Type B pancreatic cell (in vitro differentiated cells): ENCODE measurements at regions not wholly inside any gene's neighbourhood (a gene's known extent, or its start where the extent isn't known, plus 50 kb on each side); places are given as distances from the start of the nearest gene placed in this dataset.

ENCODE experiments used
- DNase-seq: peaks from one replicate; pipeline ENCODE4 v3.0.0; 2021; ENCODE audit warnings: mixed read lengths; ENCODE audit not compliant: unreplicated experiment; ENCODE audit errors: extremely low spot score
- H3K27ac Mint-ChIP-seq: 2 replicates; pipeline ENCODE4 v1.8.0; 2021; ENCODE audit warnings: mild to moderate bottlenecking, mixed read lengths
- H3K27me3 Mint-ChIP-seq: 2 replicates; pipeline ENCODE4 v1.8.0; 2021; ENCODE audit warnings: mixed read lengths
- H3K36me3 Mint-ChIP-seq: 2 replicates; pipeline ENCODE4 v1.8.0; 2021; ENCODE audit warnings: mixed read lengths
- H3K4me1 Mint-ChIP-seq: one replicate; pipeline ENCODE4 v1.8.0; 2021; ENCODE audit warnings: mixed read lengths; ENCODE audit not compliant: unreplicated experiment
- H3K4me3 Mint-ChIP-seq: 2 replicates; pipeline ENCODE4 v1.8.0; 2021; ENCODE audit warnings: mild to moderate bottlenecking, mixed read lengths
- H3K9me3 Mint-ChIP-seq: 2 replicates; pipeline ENCODE4 v1.8.0; 2021; ENCODE audit warnings: mixed read lengths
- CTCF ChIP-seq: fragments of 200-600 bp; sonication (generic); conservative IDR thresholded peaks from 2 replicates; pipeline ENCODE4 v1.5.0; 2021; ENCODE audit warnings: antibody characterized with exemption, mild to moderate bottlenecking

DNA sequence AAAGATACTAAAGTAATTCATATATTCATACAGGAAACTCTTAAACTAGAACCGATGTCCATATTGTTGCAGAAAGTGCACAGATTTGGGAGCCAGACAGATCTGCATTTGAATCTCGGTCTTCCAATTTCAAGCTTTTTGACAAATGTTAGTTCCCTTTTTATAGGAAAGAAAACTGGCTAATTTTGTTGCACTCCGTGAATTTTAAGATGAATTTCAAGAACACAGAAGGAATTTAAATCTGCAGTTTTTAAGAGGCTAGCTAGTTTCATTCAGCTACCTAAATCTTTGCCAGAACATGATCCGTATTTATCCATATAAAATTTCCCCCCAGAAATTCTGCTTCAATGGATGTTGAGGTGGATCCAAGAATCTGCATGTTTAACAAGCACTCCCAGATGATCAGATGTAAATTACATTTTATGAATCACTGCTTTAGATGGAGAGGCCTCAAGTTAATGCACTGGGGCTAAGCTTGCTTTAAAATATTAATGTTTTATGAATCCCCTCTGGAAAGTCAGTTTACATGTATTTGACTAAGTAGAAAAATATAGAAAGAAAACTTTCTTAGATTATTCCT lies 1296.3 kb upstream of the CADM2 start:
- no peaks in the 10 kb centered on the region for H3K4me1 Mint-ChIP-seq
- TF ChIP-seq CTCF = no peak
- no peak overlapping the region for H3K4me3 Mint-ChIP-seq
- no peaks in the 10 kb centered on the region for H3K36me3 Mint-ChIP-seq
- no peaks in the 10 kb centered on the region for H3K27me3 Mint-ChIP-seq
- no peak for DNase-seq
- no peaks in the 10 kb centered on the region for H3K9me3 Mint-ChIP-seq
- H3K27ac Mint-ChIP-seq = no peak overlapping the region

DNA sequence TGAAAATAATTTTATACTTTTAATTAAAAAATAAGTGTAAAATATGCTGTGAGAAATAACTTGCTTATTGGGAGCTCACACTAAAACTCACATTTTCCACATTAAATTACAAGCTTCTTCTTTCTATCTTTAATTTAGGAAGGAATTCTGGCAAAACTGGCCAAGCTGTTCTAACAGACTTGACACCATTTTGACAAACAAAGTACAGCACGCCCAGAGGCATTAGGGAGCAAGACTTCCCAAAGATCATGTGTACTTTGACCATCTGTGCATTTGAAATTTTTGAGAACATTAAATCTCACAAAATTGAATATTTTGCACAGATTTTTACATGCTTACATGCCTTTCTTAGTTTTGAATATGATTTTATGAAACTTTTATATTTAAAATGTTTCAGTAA lies 1288.4 kb upstream of the CADM2 start:
- DNase-seq = no peak
- no peak for TF ChIP-seq CTCF
- no peak overlapping the region for H3K4me3 Mint-ChIP-seq

DNA sequence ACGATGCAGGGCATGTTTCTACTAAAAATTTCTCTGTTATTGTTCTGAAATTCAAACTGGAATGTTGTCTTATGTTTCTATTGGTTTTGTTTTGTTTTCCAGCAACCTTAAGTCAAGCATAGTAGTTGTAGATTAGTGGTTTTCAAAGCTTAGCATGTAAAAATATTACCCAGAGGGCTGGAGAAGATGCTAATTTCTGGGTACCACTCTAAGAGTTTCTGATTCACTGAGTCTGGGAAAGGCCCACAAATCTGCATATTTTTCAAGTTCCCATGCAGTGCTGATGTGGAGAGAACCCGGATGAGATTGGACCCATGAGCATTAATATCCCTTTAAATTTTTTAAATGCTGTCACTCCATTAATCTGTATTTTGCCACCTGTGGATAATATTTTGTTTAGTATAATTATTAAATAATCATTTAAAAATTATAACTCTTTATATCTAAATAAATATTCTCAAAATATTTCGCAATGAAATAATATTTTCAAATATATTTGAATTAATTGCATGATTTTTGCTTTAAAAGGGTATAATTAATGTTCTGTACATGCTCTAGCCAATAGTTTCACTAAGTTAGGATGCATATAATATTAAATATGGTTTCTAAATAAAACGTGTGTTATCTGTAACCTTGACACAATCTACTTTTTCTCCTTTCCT lies 1274.7 kb upstream of the CADM2 start:
- no peak for DNase-seq
- peaks cover 4% of the 10 kb centered on the region for H3K4me1 Mint-ChIP-seq
- H3K27ac Mint-ChIP-seq = no peak overlapping the region
- H3K27me3 Mint-ChIP-seq = no peaks in the 10 kb centered on the region
- H3K36me3 Mint-ChIP-seq = no peaks in the 10 kb centered on the region
- H3K4me3 Mint-ChIP-seq = no peak overlapping the region
- TF ChIP-seq CTCF = no peak
- H3K9me3 Mint-ChIP-seq = peaks cover 9% of the 10 kb centered on the region

More for the DNA sequence above, 1288.4 kb upstream of the CADM2 start:
- Mint-ChIP-seq H3K27ac (no peak overlapping the region), H3K9me3 (no peaks in the 10 kb centered on the region), H3K27me3 (no peaks in the 10 kb centered on the region), H3K4me1 (no peaks in the 10 kb centered on the region), H3K36me3 (no peaks in the 10 kb centered on the region)

DNA sequence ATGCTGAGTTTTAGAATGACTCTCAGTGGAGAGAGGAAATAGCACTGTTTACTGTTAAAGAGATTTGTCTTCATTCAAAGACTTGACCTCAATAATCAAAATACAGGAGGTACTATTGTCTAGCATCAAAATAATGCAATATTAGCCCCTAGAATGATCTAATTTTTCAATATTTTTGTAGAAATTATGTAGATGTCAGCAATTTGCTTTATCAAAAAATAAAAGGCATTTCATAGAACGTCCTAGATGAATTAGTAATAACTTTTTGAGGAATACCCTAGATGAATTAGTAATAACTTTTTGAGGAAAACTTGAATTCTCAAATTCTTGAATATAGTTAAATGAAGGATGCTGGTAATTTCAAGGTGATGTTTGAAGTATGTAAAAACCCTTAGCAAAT lies 1252.1 kb upstream of the CADM2 start:
- no peak for TF ChIP-seq CTCF
- DNase-seq = no peak
- H3K9me3 Mint-ChIP-seq = no peaks in the 10 kb centered on the region
- no peak overlapping the region for H3K27ac Mint-ChIP-seq
- no peaks in the 10 kb centered on the region for H3K27me3 Mint-ChIP-seq
- no peaks in the 10 kb centered on the region for H3K36me3 Mint-ChIP-seq
- no peak overlapping the region for H3K4me3 Mint-ChIP-seq
- H3K4me1 Mint-ChIP-seq = no peaks in the 10 kb centered on the region

DNA sequence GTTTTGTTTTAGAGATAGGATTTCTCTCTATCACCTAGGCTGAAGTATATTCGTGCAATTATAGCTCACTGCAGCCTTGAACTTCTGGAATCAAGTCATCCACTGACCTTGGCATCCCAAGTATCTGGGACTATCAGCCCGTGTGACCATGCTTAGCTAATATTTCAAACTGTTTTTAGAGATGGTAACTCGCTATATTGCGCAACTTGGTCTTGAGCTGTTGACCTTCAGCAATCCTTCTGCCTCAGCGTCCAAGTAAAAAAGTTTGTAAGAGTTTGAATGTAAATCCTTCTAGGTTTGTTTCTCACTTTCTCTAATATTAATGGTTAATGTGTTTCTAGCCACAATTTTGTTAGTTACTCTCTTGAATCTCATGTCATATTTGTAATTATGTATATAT lies 1243.5 kb upstream of the CADM2 start:
- H3K9me3 Mint-ChIP-seq = no peaks in the 10 kb centered on the region
- H3K27me3 Mint-ChIP-seq = no peaks in the 10 kb centered on the region
- H3K4me3 Mint-ChIP-seq = no peak overlapping the region
- H3K36me3 Mint-ChIP-seq = no peaks in the 10 kb centered on the region
- no peaks in the 10 kb centered on the region for H3K4me1 Mint-ChIP-seq
- no peak for TF ChIP-seq CTCF
- H3K27ac Mint-ChIP-seq = no peak overlapping the region
- no peak for DNase-seq
